K562 (cell line): ENCODE measurements at regions not wholly inside any gene's neighbourhood (a gene's known extent, or its start where the extent isn't known, plus 50 kb on each side); places are given as distances from the start of the nearest gene placed in this dataset.

Experiments used
- ATAC-seq: fragments of 200-7000 bp; cut with Tn5 transposase; 3 replicates; pipeline ENCODE4 v1.9.1; 2020; ENCODE audit warnings: moderate library complexity
- BruUV-seq: library from RNA; stranded (reverse); fragments of 400-500 nt; replicated peaks from 2 replicates; lab custom pipeline; 2021; lab: Mats Ljungman, UMichigan
- CTCF ChIA-PET: fragments of 300-600 bp; formaldehyde crosslinking; extraction: SDS; loops from one replicate; lab custom pipeline; 2021; ENCODE audit warnings: low intra/inter-chr PET ratio; lab: Yijun Ruan, JAX
- POLR2A ChIA-PET: fragments of 300-600, 350-650 bp; sonication (Branson Sonifier 250); formaldehyde crosslinking; extraction: SDS; loops from one replicate; lab custom pipeline; 2021; ENCODE audit warnings: antibody characterized with exemption, inconsistent platforms; lab: Yijun Ruan, JAX
- DNase-seq, 4 experiments: peaks; one replicate each; pipeline versions ENCODE4 v3.0.0 to v3.0.0-alpha.2; 2011 to 2018; ENCODE audit warnings: low spot score in 3 of 4, mixed read lengths in 3 of 4; ENCODE audit errors: extremely low read depth in 1 of 4
- FAIRE-seq: peaks from 2 replicates; lab custom pipeline; 2011; peaks lifted over from hg19 to GRCh38; lab: Jason Lieb, UNC
- H2AFZ ChIP-seq: 2 replicates; pipeline ENCODE4 v1.6.0; 2011; ENCODE audit warnings: low read depth, low read length, control low read depth, inconsistent platforms
- H3K27ac ChIP-seq: fragments of 200-600 bp; 3 replicates; pipeline ENCODE4 v1.8.0; 2011; ENCODE audit warnings: low read depth, mild to moderate bottlenecking, control low read depth, inconsistent platforms, low read length, moderate library complexity, mixed read lengths; ENCODE audit errors: extremely low read depth
- H3K27me3 ChIP-seq, 2 experiments: fragments of 300-600 bp in 1 of 2; 2 replicates in 1 of 2; 3 replicates in 1 of 2; pipeline versions ENCODE4 v1.6.0 to v1.8.0; 2011; ENCODE audit warnings: inconsistent platforms in 2 of 2, low read length in 2 of 2, mild to moderate bottlenecking in 1 of 2, mixed read lengths in 1 of 2, moderate library complexity in 1 of 2; ENCODE audit not compliant: control insufficient read depth in 2 of 2, insufficient read depth in 2 of 2
- H3K36me3 ChIP-seq: fragments of 300-600 bp; 3 replicates; pipeline ENCODE4 v1.8.0; 2011; ENCODE audit warnings: mild to moderate bottlenecking, low read length, inconsistent platforms; ENCODE audit not compliant: control insufficient read depth, insufficient read depth
- H3K4me1 ChIP-seq, 2 experiments: fragments of 200-600 bp in 1 of 2; replicated peaks in 1 of 2; 2 replicates in 1 of 2; 3 replicates in 1 of 2; pipeline versions ENCODE4 v1.5.1 to v1.8.0; 2011; ENCODE audit warnings: inconsistent platforms in 2 of 2, low read length in 2 of 2, mild to moderate bottlenecking in 1 of 2, mixed read lengths in 1 of 2, moderate library complexity in 1 of 2; ENCODE audit not compliant: control insufficient read depth in 2 of 2, insufficient read depth in 2 of 2
- H3K4me2 ChIP-seq: 2 replicates; pipeline ENCODE4 v1.6.1; 2011; ENCODE audit warnings: low read length, control low read depth, inconsistent platforms, mixed read lengths; ENCODE audit not compliant: insufficient read depth
- H3K4me3 ChIP-seq: fragments of 200-600 bp; sonication (generic), shearing (Covaris generic); 2 replicates; pipeline ENCODE4 v1.5.1; 2016; ENCODE audit warnings: control low read depth, inconsistent platforms
- H3K79me2 ChIP-seq: fragments of 200-600 bp; 3 replicates; pipeline ENCODE4 v1.8.0; 2011; ENCODE audit warnings: low read length, inconsistent platforms; ENCODE audit not compliant: control insufficient read depth, insufficient read depth
- H3K9ac ChIP-seq, 2 experiments: 2 replicates each; pipeline versions ENCODE4 v1.6.0 to v1.6.1; 2011; ENCODE audit warnings: low read depth in 2 of 2, low read length in 2 of 2, control low read depth in 1 of 2, inconsistent platforms in 1 of 2, mild to moderate bottlenecking in 1 of 2, mixed read lengths in 1 of 2; ENCODE audit not compliant: insufficient read depth in 1 of 2
- H3K9me1 ChIP-seq: one replicate; pipeline ENCODE4 v1.6.0; 2011; ENCODE audit warnings: inconsistent platforms, mild to moderate bottlenecking, low read length, moderate library complexity; ENCODE audit not compliant: control insufficient read depth, insufficient read depth
- H3K9me3 ChIP-seq: replicated peaks from 2 replicates; pipeline ENCODE4 v1.5.1; 2011; ENCODE audit warnings: low read depth, low read length, inconsistent platforms; ENCODE audit not compliant: control insufficient read depth, insufficient read depth
- H4K20me1 ChIP-seq: replicated peaks from 2 replicates; pipeline ENCODE4 v1.6.1; 2011; ENCODE audit warnings: low read length, inconsistent platforms, mixed read lengths; ENCODE audit not compliant: control insufficient read depth, insufficient read depth
- BRD4 ChIP-seq: fragments of 200-600 bp; sonication (generic); IDR thresholded peaks from 2 replicates; pipeline ENCODE4 v1.6.1; 2017; ENCODE audit warnings: inconsistent platforms
- CREBBP ChIP-seq: IDR thresholded peaks from one replicate; pipeline ENCODE4 v1.6.1; 2012; ENCODE audit warnings: low read depth, mild to moderate bottlenecking, control low read depth, inconsistent platforms, low read length
- CXXC5 ChIP-seq: fragments of 250-450 bp; sonication (Bioruptor Pico); IDR thresholded peaks from 2 replicates; pipeline ENCODE4 v1.8.0; 2022; ENCODE audit warnings: inconsistent platforms, mild to moderate bottlenecking, moderate library complexity
- FOXJ2 ChIP-seq: fragments of 200-800 bp; sonication (Bioruptor generic); IDR thresholded peaks from 2 replicates; pipeline ENCODE4 v1.6.1; 2016; ENCODE audit warnings: missing genetic modification characterization, missing compliant biosample characterization
- GABPB2 ChIP-seq: fragments of 250-450 bp; sonication (Bioruptor Pico); conservative IDR thresholded peaks from 2 replicates; pipeline ENCODE4 v1.5.1; 2021; ENCODE audit warnings: mild to moderate bottlenecking
- HMG20A ChIP-seq: fragments of 450-650 bp; formaldehyde crosslinking; conservative IDR thresholded peaks from 2 replicates; pipeline ENCODE4 v1.4.0; 2020; ENCODE audit warnings: mild to moderate bottlenecking, mixed read lengths
- HNRNPUL1 ChIP-seq: fragments of 200-400 bp; formaldehyde crosslinking; IDR thresholded peaks from 2 replicates; pipeline ENCODE4 v1.6.1; 2017; ENCODE audit warnings: low read length
- IRF2 ChIP-seq: sonication (generic); formaldehyde crosslinking; IDR thresholded peaks from 2 replicates; pipeline ENCODE4 v1.8.1; 2022; ENCODE audit warnings: mild to moderate bottlenecking, missing genetic modification reagents
- MEIS2 ChIP-seq: fragments of 450-650 bp; IDR thresholded peaks from 2 replicates; pipeline ENCODE4 v1.6.1; 2014; ENCODE audit warnings: mild to moderate bottlenecking; ENCODE audit not compliant: partially characterized antibody
- NCOA1 ChIP-seq: fragments of 450-650 bp; IDR thresholded peaks from 2 replicates; pipeline ENCODE4 v1.6.1; 2016; ENCODE audit warnings: low read depth
- SIN3A ChIP-seq, 2 experiments: fragments of 150-350 bp in 1 of 2; IDR thresholded peaks; 2 replicates each; pipeline ENCODE4 v1.6.1; 2011 to 2016; ENCODE audit warnings: borderline replicate concordance in 2 of 2, low read depth in 2 of 2, low read length in 2 of 2, mild to moderate bottlenecking in 2 of 2, moderate library complexity in 2 of 2; ENCODE audit not compliant: control insufficient read depth in 1 of 2
- THAP12 ChIP-seq: fragments of 250-450 bp; sonication (Bioruptor Pico); IDR thresholded peaks from 2 replicates; pipeline ENCODE4 v1.9.0; 2021; ENCODE audit warnings: mild to moderate bottlenecking, inconsistent platforms
- ZFP91 ChIP-seq: sonication (generic); formaldehyde crosslinking; IDR thresholded peaks from 2 replicates; pipeline ENCODE4 v1.8.0; 2022; ENCODE audit warnings: mild to moderate bottlenecking, missing genetic modification reagents
- ZKSCAN8 ChIP-seq: fragments of 200-800 bp; sonication (Bioruptor generic); IDR thresholded peaks from 2 replicates; pipeline ENCODE4 v1.6.1; 2016; ENCODE audit warnings: missing genetic modification characterization, missing compliant biosample characterization
- ZSCAN32 ChIP-seq: fragments of 450-650 bp; formaldehyde crosslinking; IDR thresholded peaks from 2 replicates; pipeline ENCODE4 v1.4.0; 2020; ENCODE audit warnings: mild to moderate bottlenecking, moderate library complexity
- WGBS: fragments of 100-300 bp; shearing (Covaris generic); methylation state at CpG from one replicate; pipeline ENCODE4 v1.1.6; 2016; ENCODE audit warnings: low coverage, mixed read lengths; ENCODE audit not compliant: insufficient coverage; ENCODE audit errors: missing lambda C conversion rate; 5-methylcytosine and 5-hydroxymethylcytosine counted together
- in situ Hi-C: fragments of 300-500 bp; cut with MboI; formaldehyde crosslinking; loops from 4 replicates; pipeline ENCODE4 v1.15.0; 2018; ENCODE audit warnings: inconsistent platforms, mixed read lengths
- intact Hi-C: fragments of 100-400 bp; cut with micrococcal nuclease; formaldehyde crosslinking; loops from 2 replicates; pipeline ENCODE4 v1.14.2; 2022

- DNase-seq (no peak), ATAC-seq (no peak)
- no peak overlapping the region for H3K27ac ChIP-seq
- in situ Hi-C loops (no loop called here), intact Hi-C loops (no loop called here)
- H2AFZ ChIP-seq: no peak overlapping the region
- no peaks in the 10 kb centered on the region for H3K9me3 ChIP-seq
- 2% methylated on average over 8 of the region's 8 CpGs for WGBS
- no peaks in the 10 kb centered on the region for H3K79me2 ChIP-seq
- ChIA-PET CTCF (no interaction called here), POLR2A (interaction anchor here (1.1 kb wide), 1 partner anchor 23 kb away, joined by 3 read pairs; no protein-coding TSS in a partner anchor)
- no peaks in the 10 kb centered on the region for H3K4me1 ChIP-seq
- H3K4me2 ChIP-seq: no peak overlapping the region
- peaks cover 6 to 19% of the 10 kb centered on the region in 2 experiments; a peak in 4 of 5 replicates for H3K27me3 ChIP-seq
- no peak overlapping the region for H3K4me3 ChIP-seq
- TF ChIP-seq CREBBP: no peak
- TF ChIP-seq NCOA1: no peak
- no peak for TF ChIP-seq IRF2 (CRISPR knock-in tag)
- no peak for TF ChIP-seq SIN3A (IDR thresholded peaks at IDR 0.05; ENCODE audit: borderline replicate concordance in 2 of 2, control insufficient read depth in 1 of 2, low read depth in 2 of 2, low read length in 2 of 2)
- no peak for TF ChIP-seq GABPB2 (CRISPR knock-in tag)
- TF ChIP-seq ZFP91 (CRISPR knock-in tag): no peak
- TF ChIP-seq ZKSCAN8 (CRISPR knock-in tag): no peak
- TF ChIP-seq FOXJ2 (tag): no peak
- TF ChIP-seq THAP12 (CRISPR knock-in tag): no peak
- TF ChIP-seq HMG20A (CRISPR knock-in tag): no peak
- TF ChIP-seq ZSCAN32: no peak
- TF ChIP-seq BRD4: no peak
- no peak for TF ChIP-seq MEIS2
- TF ChIP-seq HNRNPUL1: no peak
- no peak for TF ChIP-seq CXXC5
- TF ChIP-seq, all 486 proteins: peak for 0
- Histone ChIP-seq H3K9me1 (no peaks in the 10 kb centered on the region), H3K36me3 (no peaks in the 10 kb centered on the region), H4K20me1 (no peaks in the 10 kb centered on the region), H3K9ac (no peak overlapping the region)
- no peak for FAIRE-seq
- no TSS peak for BruUV-seq
Observed at GRCh38 chr20:48177058-48177457, 391.8 kb upstream of the SULF2 start.
